A549 (cell line): ENCODE measurements at regions not wholly inside any gene's neighbourhood (a gene's known extent, or its start where the extent isn't known, plus 50 kb on each side); places are given as distances from the start of the nearest gene placed in this dataset.

ENCODE experiments used
- ATAC-seq, 2 experiments: fragments of 200-7000 bp in 1 of 2; fragments of >200 bp in 1 of 2; cut with Nextera tagmentation in 1 of 2; cut with Tn5 transposase in 1 of 2; 3 replicates each; pipeline versions ENCODE4 v1.8.0 to v1.9.1; 2018 to 2020; ENCODE audit warnings: mild to moderate bottlenecking in 1 of 2, moderate library complexity in 1 of 2
- CTCF ChIA-PET: fragments of 300-600 bp; sonication (Branson Sonifier 250); formaldehyde crosslinking; extraction: SDS; loops from one replicate; lab custom pipeline; 2021; ENCODE audit warnings: antibody characterized with exemption, inconsistent platforms; lab: Yijun Ruan, JAX
- POLR2A ChIA-PET: fragments of 350-600 bp; formaldehyde crosslinking; extraction: SDS; loops from one replicate; lab custom pipeline; 2021; ENCODE audit warnings: antibody characterized with exemption, inconsistent platforms; lab: Yijun Ruan, JAX
- DNase-seq, 2 experiments: peaks; one replicate each; pipeline versions ENCODE4 v3.0.0 to v3.0.0-alpha.2; 2011 to 2016; ENCODE audit warnings: low read depth in 1 of 2, low spot score in 1 of 2
- FAIRE-seq: peaks from 2 replicates; lab custom pipeline; 2011; peaks lifted over from hg19 to GRCh38; lab: Jason Lieb, UNC
- H3K27ac ChIP-seq, 2 experiments: fragments of >200 bp; sonication (Bioruptor Twin); formaldehyde crosslinking; 3 replicates each; pipeline ENCODE4 v1.5.1; 2016 to 2017
- H3K4me1 ChIP-seq: fragments of >200 bp; sonication (Bioruptor Twin); formaldehyde crosslinking; 3 replicates; pipeline ENCODE4 v1.6.1; 2016
- H3K4me2 ChIP-seq: fragments of >200 bp; sonication (Bioruptor Twin); formaldehyde crosslinking; 3 replicates; pipeline ENCODE4 v1.6.1; 2016
- H3K4me3 ChIP-seq: fragments of >200 bp; sonication (Bioruptor Twin); formaldehyde crosslinking; 3 replicates; pipeline ENCODE4 v1.5.1; 2016
- H3K9me3 ChIP-seq: fragments of >200 bp; sonication (Bioruptor Twin); formaldehyde crosslinking; 3 replicates; pipeline ENCODE4 v1.6.1; 2016
- ATOH8 ChIP-seq: fragments of 250-450 bp; sonication (Bioruptor Pico); IDR thresholded peaks from 2 replicates; pipeline ENCODE4 v1.5.0; 2020; ENCODE audit warnings: low read depth, mild to moderate bottlenecking, moderate library complexity
- BHLHE40 ChIP-seq: IDR thresholded peaks from 2 replicates; pipeline ENCODE4 v1.6.1; 2012; ENCODE audit warnings: low read depth, low read length, inconsistent platforms
- CBX8 ChIP-seq: fragments of 200-600 bp; sonication (generic); IDR thresholded peaks from 2 replicates; pipeline ENCODE4 v1.6.1; 2016
- CTCF ChIP-seq: fragments of >200 bp; sonication (Bioruptor Twin); formaldehyde crosslinking; IDR thresholded peaks from 3 replicates; pipeline ENCODE4 v1.5.1; 2016
- ELK1 ChIP-seq: fragments of 150-350 bp; IDR thresholded peaks from 2 replicates; pipeline ENCODE4 v1.6.1; 2014; ENCODE audit warnings: low read depth, mild to moderate bottlenecking, low read length
- EP300 ChIP-seq, 2 experiments: fragments of >200 bp; sonication (Bioruptor Twin); formaldehyde crosslinking; IDR thresholded peaks; 2 replicates in 1 of 2; 3 replicates in 1 of 2; pipeline ENCODE4 v1.6.1; 2016 to 2017
- ESRRA ChIP-seq: fragments of 150-350 bp; IDR thresholded peaks from 2 replicates; pipeline ENCODE4 v1.6.1; 2014; ENCODE audit warnings: mild to moderate bottlenecking, low read length, borderline replicate concordance
- GATA3 ChIP-seq: IDR thresholded peaks from 2 replicates; pipeline ENCODE4 v1.6.1; 2012; ENCODE audit warnings: borderline replicate concordance
- HEYL ChIP-seq: fragments of 250-450 bp; sonication (Bioruptor Pico); IDR thresholded peaks from 2 replicates; pipeline ENCODE4 v1.8.0; 2021; ENCODE audit warnings: mild to moderate bottlenecking, moderate library complexity
- HOXA7 ChIP-seq: fragments of 250-450 bp; sonication (Bioruptor Pico); IDR thresholded peaks from 2 replicates; pipeline ENCODE4 v1.5.0; 2020; ENCODE audit warnings: mild to moderate bottlenecking, moderate library complexity
- KDM1A ChIP-seq: fragments of 200-600 bp; sonication (generic); IDR thresholded peaks from 2 replicates; pipeline ENCODE4 v1.6.1; 2016; ENCODE audit warnings: low read depth, mild to moderate bottlenecking
- KDM5A ChIP-seq: fragments of 200-600 bp; sonication (generic); IDR thresholded peaks from 2 replicates; pipeline ENCODE4 v1.6.1; 2016; ENCODE audit warnings: antibody characterized with exemption, mild to moderate bottlenecking
- MAX ChIP-seq: IDR thresholded peaks from 2 replicates; pipeline ENCODE4 v1.6.1; 2012
- NPAS2 ChIP-seq: fragments of 250-450 bp; sonication (Bioruptor Pico); IDR thresholded peaks from 2 replicates; pipeline ENCODE4 v1.8.0; 2022; ENCODE audit warnings: mild to moderate bottlenecking, moderate library complexity, borderline replicate concordance
- PBX3 ChIP-seq: IDR thresholded peaks from 2 replicates; pipeline ENCODE4 v1.6.1; 2012
- PHF8 ChIP-seq: fragments of 200-600 bp; sonication (generic); IDR thresholded peaks from 2 replicates; pipeline ENCODE4 v1.6.1; 2016; ENCODE audit warnings: low read depth, mild to moderate bottlenecking, antibody characterized with exemption, moderate library complexity, borderline replicate concordance
- POLR2AphosphoS2 ChIP-seq: conservative IDR thresholded peaks from 2 replicates; pipeline ENCODE4 v1.6.1; 2012; ENCODE audit warnings: low read length, improper control_type of control experiment, inconsistent platforms
- RAD21 ChIP-seq, 2 experiments: fragments of >200 bp in 1 of 2; sonication (Bioruptor Twin) in 1 of 2; formaldehyde crosslinking in 1 of 2; IDR thresholded peaks in 1 of 2; conservative IDR thresholded peaks in 1 of 2; 2 replicates in 1 of 2; 3 replicates in 1 of 2; pipeline ENCODE4 v1.6.1; 2012 to 2018; ENCODE audit warnings: inconsistent platforms in 1 of 2
- RARB ChIP-seq: fragments of 250-450 bp; sonication (Bioruptor Pico); IDR thresholded peaks from 2 replicates; pipeline ENCODE4 v1.8.0; 2021; ENCODE audit warnings: mild to moderate bottlenecking, moderate library complexity
- RCOR1 ChIP-seq: fragments of 150-350 bp; IDR thresholded peaks from 2 replicates; pipeline ENCODE4 v1.6.1; 2014; ENCODE audit warnings: antibody characterized with exemption, low read length, low read depth
- SMC3 ChIP-seq: fragments of >200 bp; sonication (Bioruptor Twin); formaldehyde crosslinking; IDR thresholded peaks from 3 replicates; pipeline ENCODE4 v1.6.1; 2018; ENCODE audit warnings: inconsistent platforms
- SREBF2 ChIP-seq: fragments of 450-650 bp; IDR thresholded peaks from 2 replicates; pipeline ENCODE4 v1.6.1; 2014; ENCODE audit warnings: mild to moderate bottlenecking, moderate library complexity
- TP53 ChIP-seq: fragments of 250-450 bp; sonication (Bioruptor Pico); IDR thresholded peaks from 2 replicates; pipeline ENCODE4 v1.5.0; 2021; ENCODE audit warnings: mild to moderate bottlenecking, moderate library complexity
- ZFP36 ChIP-seq: fragments of 450-650 bp; IDR thresholded peaks from 2 replicates; pipeline ENCODE4 v1.6.1; 2014; ENCODE audit warnings: borderline replicate concordance; ENCODE audit not compliant: partially characterized antibody
- WGBS: methylation state at CpG from one replicate; pipeline ENCODE4 v1.1.6; 2017; ENCODE audit errors: missing lambda C conversion rate; 5-methylcytosine and 5-hydroxymethylcytosine counted together

- 78% methylated on average over 3 of the region's 3 CpGs for WGBS
- ATAC-seq (no peak), DNase-seq (no peak), FAIRE-seq (no peak)
- no peak for TF ChIP-seq CTCF
- TF ChIP-seq EP300 (IDR thresholded peaks at IDR 0.05), result no peak
- TF ChIP-seq KDM5A, result no peak
- no peak for TF ChIP-seq KDM1A
- no peak for TF ChIP-seq SMC3
- no peak for TF ChIP-seq HOXA7 (CRISPR knock-in tag)
- no peak for TF ChIP-seq NPAS2 (CRISPR knock-in tag)
- TF ChIP-seq RAD21 (conservative IDR thresholded peaks at IDR 0.05 in 1 of 2, IDR thresholded peaks at IDR 0.05 in 1 of 2), result no peak
- no peak for TF ChIP-seq ZFP36
- TF ChIP-seq TP53, result no peak
- no peak for TF ChIP-seq RARB (CRISPR knock-in tag)
- TF ChIP-seq HEYL, result no peak
- no peak for TF ChIP-seq PBX3
- no peak for TF ChIP-seq ELK1
- no peak for TF ChIP-seq BHLHE40
- TF ChIP-seq ATOH8 (CRISPR knock-in tag), result no peak
- TF ChIP-seq POLR2AphosphoS2, result no peak
- TF ChIP-seq PHF8, result no peak
- no peak for TF ChIP-seq MAX
- POLR2A ChIA-PET, result no interaction called here
- Histone ChIP-seq H3K4me3 (no peak overlapping the region), H3K4me1 (no peaks in the 10 kb centered on the region), H3K4me2 (no peak overlapping the region), H3K9me3 (no peaks in the 10 kb centered on the region), H3K27ac (no peak overlapping the region)
- CTCF ChIA-PET, result interaction anchor here (1.1 kb wide), 1 partner anchor 744 kb away, joined by 3 read pairs; no protein-coding TSS in a partner anchor
Measured at GRCh38 chr13:73851104-73851503, 283.1 kb downstream of the KLF12 start.

GRCh38 chr13:73850104-73850873 is 283.9 kb downstream of the KLF12 start:
- TF ChIP-seq RCOR1 (no peak), ESRRA (no peak), GATA3 (no peak), PHF8 (no peak), CBX8 (no peak), SREBF2 (no peak)
- WGBS, result 53% methylated on average over 5 of the region's 5 CpGs
- Histone ChIP-seq H3K4me2 (no peak overlapping the region), H3K4me1 (no peaks in the 10 kb centered on the region), H3K9me3 (no peaks in the 10 kb centered on the region), H3K27ac (no peak overlapping the region), H3K4me3 (no peak overlapping the region)
- ATAC-seq (no peak), DNase-seq (no peak), FAIRE-seq (no peak)
- ChIA-PET POLR2A (no interaction called here), CTCF (no interaction called here)
